H1 (cell line): ENCODE measurements at regions not wholly inside any gene's neighbourhood (a gene's known extent, or its start where the extent isn't known, plus 50 kb on each side); places are given as distances from the start of the nearest gene placed in this dataset.

Experiments
- CTCF ChIA-PET: fragments of 300-600 bp; sonication (Branson Sonifier 250); formaldehyde crosslinking; loops from one replicate; lab custom pipeline; 2021; ENCODE audit not compliant: partially characterized antibody; lab: Charles Lee
- POLR2A ChIA-PET: fragments of 300-600 bp; sonication (Branson Sonifier 250); formaldehyde crosslinking; loops from one replicate; lab custom pipeline; 2021; ENCODE audit warnings: inconsistent platforms; ENCODE audit not compliant: partially characterized antibody; lab: Charles Lee
- DNase-seq, 2 experiments: peaks; one replicate each; pipeline versions ENCODE4 v3.0.0 to v3.0.0-alpha.2; 2010 to 2022; ENCODE audit warnings: low spot score in 2 of 2, low read depth in 1 of 2, mixed read lengths in 1 of 2
- FAIRE-seq: peaks from 2 replicates; lab custom pipeline; 2011; peaks lifted over from hg19 to GRCh38; lab: Jason Lieb, UNC
- H2AFZ ChIP-seq: 2 replicates; pipeline ENCODE4 v1.8.1; 2012; ENCODE audit warnings: low read length, inconsistent platforms
- H2AK5ac ChIP-seq: 2 replicates; pipeline ENCODE4 v1.6.1; 2013; ENCODE audit warnings: low read depth, low read length
- H2BK120ac ChIP-seq: replicated peaks from 2 replicates; pipeline ENCODE3; 2013; ENCODE audit warnings: low read depth, low read length, inconsistent platforms
- H2BK12ac ChIP-seq: 2 replicates; pipeline ENCODE4 v1.6.1; 2013; ENCODE audit warnings: low read depth, low read length
- H2BK15ac ChIP-seq: 2 replicates; pipeline ENCODE4 v1.6.1; 2013; ENCODE audit warnings: low read length
- H2BK20ac ChIP-seq: 2 replicates; pipeline ENCODE4 v1.6.1; 2013; ENCODE audit warnings: low read length
- H2BK5ac ChIP-seq: 2 replicates; pipeline ENCODE4 v1.6.1; 2013; ENCODE audit warnings: low read depth, low read length
- H3K14ac ChIP-seq: 2 replicates; pipeline ENCODE4 v1.6.1; 2013; ENCODE audit warnings: inconsistent platforms; ENCODE audit not compliant: insufficient read length
- H3K18ac ChIP-seq: 2 replicates; pipeline ENCODE4 v1.6.1; 2013; ENCODE audit warnings: low read length; ENCODE audit errors: extremely low read depth
- H3K23ac ChIP-seq: 2 replicates; pipeline ENCODE4 v1.6.1; 2013; ENCODE audit warnings: inconsistent platforms; ENCODE audit not compliant: insufficient read length
- H3K23me2 ChIP-seq: 2 replicates; pipeline ENCODE4 v1.6.1; 2013; ENCODE audit warnings: low read depth, low read length
- H3K27ac ChIP-seq: 2 replicates; pipeline ENCODE4 v1.6.1; 2011; ENCODE audit warnings: low read depth, low read length, inconsistent platforms
- H3K27me3 ChIP-seq, 4 experiments: replicated peaks in 1 of 4; 1 replicate in 1 of 4; 2 replicates in 3 of 4; pipeline versions ENCODE4 v1.6.1 to v1.8.1; 2011 to 2013; ENCODE audit warnings: low read length in 3 of 4, mild to moderate bottlenecking in 3 of 4, inconsistent platforms in 2 of 4, mixed read lengths in 2 of 4, moderate library complexity in 1 of 4; ENCODE audit not compliant: control insufficient read depth in 3 of 4, insufficient read depth in 3 of 4; ENCODE audit errors: extremely low read depth in 1 of 4
- H3K36me3 ChIP-seq, 4 experiments: 2 replicates each; pipeline versions ENCODE4 v1.6.1 to v1.8.1; 2011 to 2013; ENCODE audit warnings: mild to moderate bottlenecking in 4 of 4, low read length in 3 of 4, moderate library complexity in 2 of 4, control low read depth in 1 of 4, inconsistent platforms in 1 of 4; ENCODE audit not compliant: insufficient read depth in 4 of 4, control insufficient read depth in 2 of 4
- H3K4ac ChIP-seq: replicated peaks from 2 replicates; pipeline ENCODE3; 2013; ENCODE audit warnings: low read length, low read depth, mixed read lengths, inconsistent platforms; ENCODE audit not compliant: insufficient read length
- H3K4me1 ChIP-seq, 4 experiments: replicated peaks in 1 of 4; 1 replicate in 1 of 4; 2 replicates in 3 of 4; pipeline versions ENCODE4 v1.6.1 to v1.8.1; 2011 to 2013; ENCODE audit warnings: low read length in 3 of 4, inconsistent platforms in 2 of 4, mixed read lengths in 1 of 4; ENCODE audit not compliant: insufficient read depth in 4 of 4, control insufficient read depth in 3 of 4
- H3K4me2 ChIP-seq, 2 experiments: 2 replicates each; pipeline versions ENCODE4 v1.6.1 to v1.8.1; 2011 to 2013; ENCODE audit warnings: low read depth in 2 of 2, low read length in 2 of 2, control low read depth in 1 of 2, inconsistent platforms in 1 of 2, mild to moderate bottlenecking in 1 of 2; ENCODE audit not compliant: insufficient read depth in 1 of 2
- H3K4me3 ChIP-seq, 4 experiments: fragments of 200-600, 300-600 bp in 1 of 4; sonication (generic), shearing (Covaris generic), sonication (Bioruptor Twin) in 1 of 4; 2 replicates each; pipeline versions ENCODE4 v1.5.1 to v1.8.1; 2011 to 2016; ENCODE audit warnings: low read length in 4 of 4, low read depth in 3 of 4, control low read depth in 2 of 4, inconsistent platforms in 2 of 4, mild to moderate bottlenecking in 2 of 4, mixed read lengths in 1 of 4, moderate library complexity in 1 of 4; ENCODE audit not compliant: insufficient read depth in 2 of 4; ENCODE audit errors: extremely low read depth in 1 of 4
- H3K56ac ChIP-seq: replicated peaks from 2 replicates; pipeline ENCODE3; 2013; ENCODE audit warnings: low read depth, mild to moderate bottlenecking, mixed read lengths, low read length, inconsistent platforms; ENCODE audit not compliant: insufficient read length
- H3K79me1 ChIP-seq: 2 replicates; pipeline ENCODE4 v1.6.1; 2013; ENCODE audit warnings: low read depth, low read length, control low read depth
- H3K79me2 ChIP-seq, 2 experiments: 2 replicates each; pipeline versions ENCODE4 v1.6.1 to v1.8.1; 2012 to 2013; ENCODE audit warnings: low read length in 2 of 2, mild to moderate bottlenecking in 2 of 2, inconsistent platforms in 1 of 2; ENCODE audit not compliant: insufficient read depth in 2 of 2, control insufficient read depth in 1 of 2
- H3K9ac ChIP-seq, 4 experiments: replicated peaks in 1 of 4; 1 replicate in 1 of 4; 2 replicates in 3 of 4; pipeline versions ENCODE4 v1.6.1 to v1.8.1; 2011 to 2013; ENCODE audit warnings: low read depth in 3 of 4, low read length in 3 of 4, control low read depth in 2 of 4, mild to moderate bottlenecking in 2 of 4, moderate library complexity in 2 of 4, inconsistent platforms in 1 of 4; ENCODE audit errors: extremely low read depth in 1 of 4
- H3K9me3 ChIP-seq, 2 experiments: 2 replicates each; pipeline versions ENCODE4 v1.6.1 to v1.8.1; 2012 to 2013; ENCODE audit warnings: mild to moderate bottlenecking in 2 of 2, moderate library complexity in 2 of 2, control low read depth in 1 of 2, inconsistent platforms in 1 of 2, low read depth in 1 of 2, low read length in 1 of 2, mixed read lengths in 1 of 2; ENCODE audit not compliant: insufficient read depth in 2 of 2
- H4K20me1 ChIP-seq, 2 experiments: replicated peaks in 1 of 2; 2 replicates each; pipeline versions ENCODE3 to v1.8.1; 2011 to 2013; ENCODE audit warnings: inconsistent platforms in 2 of 2, low read length in 2 of 2, mild to moderate bottlenecking in 1 of 2; ENCODE audit not compliant: insufficient read depth in 2 of 2, control insufficient read depth in 1 of 2
- H4K5ac ChIP-seq: 2 replicates; pipeline ENCODE4 v1.6.1; 2013; ENCODE audit warnings: low read length, low read depth, mixed read lengths, inconsistent platforms; ENCODE audit not compliant: insufficient read length
- H4K8ac ChIP-seq: 2 replicates; pipeline ENCODE4 v1.8.0; 2013; ENCODE audit warnings: mild to moderate bottlenecking, moderate library complexity, low read length, inconsistent platforms; ENCODE audit not compliant: insufficient read depth; ENCODE audit errors: extremely low read depth
- H4K91ac ChIP-seq: replicated peaks from 2 replicates; pipeline ENCODE3; 2013; ENCODE audit warnings: low read length, mixed read lengths, inconsistent platforms; ENCODE audit not compliant: insufficient read length
- MAFK ChIP-seq: IDR thresholded peaks from 2 replicates; pipeline ENCODE4 v1.6.1; 2012; ENCODE audit warnings: low read depth, mild to moderate bottlenecking, improper control_type of control experiment, low read length
- NRF1 ChIP-seq: IDR thresholded peaks from 2 replicates; pipeline ENCODE4 v1.6.1; 2011; ENCODE audit warnings: mild to moderate bottlenecking, low read depth, low read length, improper control_type of control experiment
- ZNF274 ChIP-seq: IDR thresholded peaks from 2 replicates; pipeline ENCODE4 v1.7.0; 2012; ENCODE audit warnings: low read length, borderline replicate concordance; ENCODE audit errors: extremely low read depth
- WGBS, 2 experiments: shearing (Covaris generic) in 1 of 2; methylation state at CpG; one replicate each; pipeline versions ENCODE4 v1.1.6 to v1.1.7; 2013 to 2015; ENCODE audit warnings: low lambda C conversion rate in 2 of 2, mixed read lengths in 2 of 2, inconsistent platforms in 1 of 2, low coverage in 1 of 2, missing lambda C conversion rate in 1 of 2; ENCODE audit not compliant: insufficient replicate concordance in 2 of 2, insufficient coverage in 1 of 2, insufficient read length in 1 of 2; ENCODE audit errors: extremely low coverage in 1 of 2, missing lambda C conversion rate in 1 of 2; 5-methylcytosine and 5-hydroxymethylcytosine counted together

- Histone ChIP-seq H3K9me3 (no peaks in the 10 kb centered on the region), H3K4ac (no peak overlapping the region), H3K27me3 (no peaks in the 10 kb centered on the region), H3K18ac (no peak overlapping the region), H4K5ac (no peak overlapping the region), H2BK20ac (no peak overlapping the region), H4K20me1 (no peaks in the 10 kb centered on the region), H3K27ac (no peak overlapping the region), H3K79me2 (no peaks in the 10 kb centered on the region), H3K23me2 (no peaks in the 10 kb centered on the region), H3K36me3 (no peaks in the 10 kb centered on the region), H2BK120ac (no peak overlapping the region), H3K14ac (no peak overlapping the region), H3K79me1 (no peaks in the 10 kb centered on the region), H4K91ac (no peak overlapping the region), H2BK5ac (no peak overlapping the region), H3K4me3 (no peak overlapping the region), H3K56ac (no peak overlapping the region), H3K4me2 (no peak overlapping the region), H2BK12ac (no peak overlapping the region), H4K8ac (no peak overlapping the region), H3K9ac (no peak overlapping the region), H3K4me1 (no peaks in the 10 kb centered on the region), H3K23ac (no peak overlapping the region), H2AFZ (no peak overlapping the region), H2BK15ac (no peak overlapping the region), H2AK5ac (no peak overlapping the region)
- TF ChIP-seq MAFK (no peak), ZNF274 (no peak), NRF1 (no peak)
- FAIRE-seq = no peak
- no peak for DNase-seq
- 95% methylated on average over 1 of the region's 1 CpG; no CpG with 5 or more reads in 1 of the 2 experiments for WGBS, 2 experiments
- ChIA-PET CTCF (interaction anchor here (0.6 to 1.6 kb wide), 3 partner anchors 12 to 383 kb away, joined by 3 read pairs; no protein-coding TSS in a partner anchor), POLR2A (no interaction called here)
These were observed 476.5 kb downstream of the KCNT2 start for GRCh38 chr1:196131691-196132090.
